WERI-Rb-1 (cell line): ENCODE measurements at regions not wholly inside any gene's neighbourhood (a gene's known extent, or its start where the extent isn't known, plus 50 kb on each side); places are given as distances from the start of the nearest gene placed in this dataset.

Experiments used
- DNase-seq: peaks from one replicate; pipeline ENCODE4 v3.0.0-alpha.2; 2020
- H3K27ac ChIP-seq: fragments of 250-450 bp; sonication (Bioruptor Pico); 2 replicates; pipeline ENCODE4 v1.5.1; 2020; ENCODE audit warnings: mild to moderate bottlenecking, moderate library complexity
- H3K27me3 ChIP-seq: fragments of 250-450 bp; sonication (Bioruptor Pico); 2 replicates; pipeline ENCODE4 v1.5.1; 2021; ENCODE audit warnings: mild to moderate bottlenecking, low read depth, moderate library complexity; ENCODE audit not compliant: insufficient read depth, severe bottlenecking
- H3K36me3 ChIP-seq: fragments of 250-450 bp; sonication (Bioruptor Pico); 2 replicates; pipeline ENCODE4 v1.5.1; 2020; ENCODE audit warnings: mild to moderate bottlenecking, moderate library complexity
- H3K4me3 ChIP-seq: 2 replicates; pipeline ENCODE4 v1.5.1; 2011; ENCODE audit warnings: low read depth, mild to moderate bottlenecking, control low read depth, low read length
- H3K9me3 ChIP-seq: fragments of 250-450 bp; sonication (Bioruptor Pico); 2 replicates; pipeline ENCODE4 v1.5.1; 2021; ENCODE audit warnings: mild to moderate bottlenecking, moderate library complexity; ENCODE audit not compliant: severe bottlenecking
- CTCF ChIP-seq: IDR thresholded peaks from 2 replicates; pipeline ENCODE4 v1.5.1; 2011; ENCODE audit warnings: low read depth, mild to moderate bottlenecking, control low read depth, inconsistent platforms, low read length

GRCh38 chr12:33586576-33586975 lies 147.0 kb upstream of the SYT10 start:
- no peak for TF ChIP-seq CTCF
- Histone ChIP-seq H3K27ac (no peak overlapping the region), H3K27me3 (peaks cover 34% of the 10 kb centered on the region), H3K9me3 (no peaks in the 10 kb centered on the region), H3K4me3 (no peak overlapping the region), H3K36me3 (no peaks in the 10 kb centered on the region)
- DNase-seq = no peak

GRCh38 chr12:33587354-33587753 lies 147.7 kb upstream of the SYT10 start:
- Histone ChIP-seq H3K27me3 (peaks cover 36% of the 10 kb centered on the region), H3K9me3 (no peaks in the 10 kb centered on the region), H3K4me3 (no peak overlapping the region), H3K27ac (no peak overlapping the region), H3K36me3 (no peaks in the 10 kb centered on the region)
- no peak for DNase-seq
- no peak for TF ChIP-seq CTCF

- H3K9me3 ChIP-seq = no peaks in the 10 kb centered on the region
- TF ChIP-seq CTCF = no peak
- H3K27ac ChIP-seq = no peak overlapping the region
- no peak overlapping the region for H3K4me3 ChIP-seq
- no peaks in the 10 kb centered on the region for H3K36me3 ChIP-seq
- DNase-seq = no peak
- peaks cover 36% of the 10 kb centered on the region for H3K27me3 ChIP-seq
Measured at GRCh38 chr12:33587784-33588712, 148.4 kb upstream of the SYT10 start.

GRCh38 chr12:33588725-33589405 lies 149.2 kb upstream of the SYT10 start:
- no peak for DNase-seq
- Histone ChIP-seq H3K27ac (no peak overlapping the region), H3K4me3 (no peak overlapping the region), H3K36me3 (no peaks in the 10 kb centered on the region), H3K9me3 (no peaks in the 10 kb centered on the region), H3K27me3 (peaks cover 36% of the 10 kb centered on the region)
- no peak for TF ChIP-seq CTCF

- no peaks in the 10 kb centered on the region for H3K36me3 ChIP-seq
- H3K27ac ChIP-seq = no peak overlapping the region
- DNase-seq = no peak
Measured at GRCh38 chr12:33589576-33590114, 150.0 kb upstream of the SYT10 start.

More at GRCh38 chr12:33589576-33590114, 150.0 kb upstream of the SYT10 start:
- Histone ChIP-seq H3K27me3 (peaks cover 36% of the 10 kb centered on the region), H3K9me3 (no peaks in the 10 kb centered on the region), H3K4me3 (no peak overlapping the region)
- TF ChIP-seq CTCF = no peak
